ENCODE measurements at regions not wholly inside any gene's neighbourhood (a gene's known extent, or its start where the extent isn't known, plus 50 kb on each side); places are given as distances from the start of the nearest gene placed in this dataset.

DNA sequence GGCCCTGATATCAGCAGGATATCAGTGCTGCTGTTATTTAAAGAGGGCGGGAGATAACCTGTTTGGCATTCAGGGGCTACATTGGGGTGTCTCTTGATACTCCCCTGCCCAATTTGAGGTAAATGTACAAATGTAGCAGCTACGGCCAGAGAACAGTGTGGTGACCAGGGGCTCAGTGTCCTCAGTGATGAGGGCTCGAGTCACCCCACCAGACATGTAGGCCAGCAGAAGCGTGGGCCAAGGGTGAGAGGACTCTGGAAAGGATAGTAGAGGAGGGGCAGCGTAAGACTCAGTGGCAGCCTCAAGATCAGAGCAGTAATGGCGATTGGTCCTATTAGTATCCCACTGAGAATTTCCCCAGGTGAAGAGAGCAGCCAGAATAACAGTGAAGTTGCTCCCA lies 108.4 kb downstream of the XCL2 start:
- TF ChIP-seq, protein P1, sequence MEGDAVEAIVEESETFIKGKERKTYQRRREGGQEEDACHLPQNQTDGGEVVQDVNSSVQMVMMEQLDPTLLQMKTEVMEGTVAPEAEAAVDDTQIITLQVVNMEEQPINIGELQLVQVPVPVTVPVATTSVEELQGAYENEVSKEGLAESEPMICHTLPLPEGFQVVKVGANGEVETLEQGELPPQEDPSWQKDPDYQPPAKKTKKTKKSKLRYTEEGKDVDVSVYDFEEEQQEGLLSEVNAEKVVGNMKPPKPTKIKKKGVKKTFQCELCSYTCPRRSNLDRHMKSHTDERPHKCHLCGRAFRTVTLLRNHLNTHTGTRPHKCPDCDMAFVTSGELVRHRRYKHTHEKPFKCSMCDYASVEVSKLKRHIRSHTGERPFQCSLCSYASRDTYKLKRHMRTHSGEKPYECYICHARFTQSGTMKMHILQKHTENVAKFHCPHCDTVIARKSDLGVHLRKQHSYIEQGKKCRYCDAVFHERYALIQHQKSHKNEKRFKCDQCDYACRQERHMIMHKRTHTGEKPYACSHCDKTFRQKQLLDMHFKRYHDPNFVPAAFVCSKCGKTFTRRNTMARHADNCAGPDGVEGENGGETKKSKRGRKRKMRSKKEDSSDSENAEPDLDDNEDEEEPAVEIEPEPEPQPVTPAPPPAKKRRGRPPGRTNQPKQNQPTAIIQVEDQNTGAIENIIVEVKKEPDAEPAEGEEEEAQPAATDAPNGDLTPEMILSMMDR (IDR thresholded peaks at IDR 0.05; ENCODE audit: low read length) = no peak
- TF ChIP-seq EZH2phosphoT487 (IDR thresholded peaks at IDR 0.05; ENCODE audit: low read length) = no peak
